Activated naive CD4-positive, alpha-beta T cell treated with anti-CD3 and anti-CD28 coated beads, Interleukin-2, amount 50 U/mL, for 72 hours (primary cell): ENCODE measurements at regions not wholly inside any gene's neighbourhood (a gene's known extent, or its start where the extent isn't known, plus 50 kb on each side); places are given as distances from the start of the nearest gene placed in this dataset.
"Not testable (repeated sequence)": the region's sequence is repeated elsewhere in the genome, so short reads cannot be mapped to it uniquely, and the experiment has no call there.

Source experiments
- ATAC-seq, 2 donors: fragments of 150-1000 bp; cut with Tn5 transposase; 2 replicates each; pipeline ENCODE4 v1.10.0; 2021; ENCODE audit warnings: mild to moderate bottlenecking in 2 of 2, moderate library complexity in 2 of 2
- DNase-seq, 2 donors: peaks; one replicate each; pipeline ENCODE4 v3.0.0; 2021 to 2022; ENCODE audit warnings: low spot score in 2 of 2
- H3K27ac Mint-ChIP-seq, 2 donors: one replicate each; pipeline ENCODE4 v1.8.0; 2022; ENCODE audit warnings: mild to moderate bottlenecking in 2 of 2, mixed read lengths in 2 of 2
- H3K36me3 Mint-ChIP-seq, 2 donors: one replicate each; pipeline ENCODE4 v1.8.0; 2022; ENCODE audit warnings: mixed read lengths in 2 of 2
- H3K9me3 Mint-ChIP-seq, 2 donors: one replicate each; pipeline ENCODE4 v1.8.0; 2022; ENCODE audit warnings: mixed read lengths in 2 of 2

- DNase-seq (no peak), ATAC-seq (no peak)
- Mint-ChIP-seq H3K9me3 (no peaks in the 10 kb centered on the region), H3K36me3 (no peaks in the 10 kb centered on the region), H3K27ac (no peak overlapping the region)
These were observed 109.1 kb upstream of the ANK2 start for GRCh38 chr4:112940336-112940735.

- Mint-ChIP-seq H3K27ac (no peak overlapping the region), H3K9me3 (no peaks in the 10 kb centered on the region), H3K36me3 (no peaks in the 10 kb centered on the region)
- ATAC-seq, result no peak
- DNase-seq, result no peak
These were observed 107.4 kb upstream of the ANK2 start for GRCh38 chr4:112942077-112942476.

GRCh38 chr4:112942997-112943396 is 106.5 kb upstream of the ANK2 start:
- ATAC-seq, result no peak
- no peaks in the 10 kb centered on the region for H3K36me3 Mint-ChIP-seq
- H3K9me3 Mint-ChIP-seq, result no peaks in the 10 kb centered on the region
- no peak for DNase-seq
- no peak overlapping the region for H3K27ac Mint-ChIP-seq

- no peak overlapping the region for H3K27ac Mint-ChIP-seq
- ATAC-seq (no peak), DNase-seq (no peak)
- no peaks in the 10 kb centered on the region for H3K9me3 Mint-ChIP-seq
- H3K36me3 Mint-ChIP-seq, result no peaks in the 10 kb centered on the region
These were observed 105.4 kb upstream of the ANK2 start for GRCh38 chr4:112944006-112944405.

- DNase-seq (no peak), ATAC-seq (no peak)
- Mint-ChIP-seq H3K9me3 (no peaks in the 10 kb centered on the region), H3K36me3 (no peaks in the 10 kb centered on the region), H3K27ac (no peak overlapping the region)
These were observed 103.3 kb upstream of the ANK2 start for GRCh38 chr4:112946127-112946526.

GRCh38 chr4:112947616-112948015 is 101.8 kb upstream of the ANK2 start:
- no peak for ATAC-seq

GRCh38 chr4:112951362-112952312 is 97.8 kb upstream of the ANK2 start:
- no peak overlapping the region for H3K27ac Mint-ChIP-seq
- DNase-seq (no peak), ATAC-seq (no peak)
- no peaks in the 10 kb centered on the region for H3K9me3 Mint-ChIP-seq
- no peaks in the 10 kb centered on the region for H3K36me3 Mint-ChIP-seq

More at GRCh38 chr4:112947616-112948015, 101.8 kb upstream of the ANK2 start:
- Mint-ChIP-seq H3K27ac (no peak overlapping the region), H3K9me3 (no peaks in the 10 kb centered on the region), H3K36me3 (no peaks in the 10 kb centered on the region)
- DNase-seq, result no peak

- no peak for DNase-seq
- ATAC-seq, result no peak
- Mint-ChIP-seq H3K9me3 (no peaks in the 10 kb centered on the region), H3K27ac (no peak overlapping the region), H3K36me3 (no peaks in the 10 kb centered on the region)
These were observed 97.1 kb upstream of the ANK2 start for GRCh38 chr4:112952313-112952700.

- no peak overlapping the region for H3K27ac Mint-ChIP-seq
- DNase-seq (no peak), ATAC-seq (no peak)
- H3K9me3 Mint-ChIP-seq, result no peaks in the 10 kb centered on the region
- H3K36me3 Mint-ChIP-seq, result no peaks in the 10 kb centered on the region
These were observed 96.2 kb upstream of the ANK2 start for GRCh38 chr4:112953262-112953661.

GRCh38 chr4:112954286-112954685 is 95.2 kb upstream of the ANK2 start:
- ATAC-seq (no peak), DNase-seq (no peak)
- H3K36me3 Mint-ChIP-seq, result no peaks in the 10 kb centered on the region
- H3K27ac Mint-ChIP-seq, result no peak overlapping the region
- H3K9me3 Mint-ChIP-seq, result no peaks in the 10 kb centered on the region

GRCh38 chr4:112956484-112956896 is 93.0 kb upstream of the ANK2 start:
- Mint-ChIP-seq H3K36me3 (no peaks in the 10 kb centered on the region), H3K9me3 (no peaks in the 10 kb centered on the region), H3K27ac (no peak overlapping the region)
- DNase-seq, result no peak
- ATAC-seq, result no peak

- not testable (repeated sequence) for H3K36me3 Mint-ChIP-seq, DNase-seq, H3K9me3 Mint-ChIP-seq, H3K27ac Mint-ChIP-seq, ATAC-seq
These were observed 91.7 kb upstream of the ANK2 start for GRCh38 chr4:112957764-112958163.

- Mint-ChIP-seq H3K9me3 (peaks cover 0 to 9% of the 10 kb centered on the region in 2 donors), H3K27ac (no peak overlapping the region), H3K36me3 (no peaks in the 10 kb centered on the region)
- no peak for DNase-seq
- no peak for ATAC-seq
These were observed 82.6 kb upstream of the ANK2 start for GRCh38 chr4:112966701-112967488.

GRCh38 chr4:112968451-112969159 is 80.8 kb upstream of the ANK2 start:
- H3K27ac Mint-ChIP-seq, result no peak overlapping the region
- ATAC-seq (no peak), DNase-seq (no peak)
- peaks cover 0 to 9% of the 10 kb centered on the region in 2 donors for H3K9me3 Mint-ChIP-seq
- no peaks in the 10 kb centered on the region for H3K36me3 Mint-ChIP-seq

GRCh38 chr4:112970903-112971302 is 78.5 kb upstream of the ANK2 start:
- Mint-ChIP-seq H3K36me3 (no peaks in the 10 kb centered on the region), H3K27ac (no peak overlapping the region), H3K9me3 (no peaks in the 10 kb centered on the region)
- DNase-seq, result no peak
- no peak for ATAC-seq

GRCh38 chr4:112973750-112974251 is 75.7 kb upstream of the ANK2 start:
- ATAC-seq, result no peak
- H3K9me3 Mint-ChIP-seq, result no peaks in the 10 kb centered on the region

More at GRCh38 chr4:112973750-112974251, 75.7 kb upstream of the ANK2 start:
- no peak for DNase-seq
- Mint-ChIP-seq H3K27ac (no peak overlapping the region), H3K36me3 (no peaks in the 10 kb centered on the region)
